ENCODE measurements at regions not wholly inside any gene's neighbourhood (a gene's known extent, or its start where the extent isn't known, plus 50 kb on each side); places are given as distances from the start of the nearest gene placed in this dataset.

DNA sequence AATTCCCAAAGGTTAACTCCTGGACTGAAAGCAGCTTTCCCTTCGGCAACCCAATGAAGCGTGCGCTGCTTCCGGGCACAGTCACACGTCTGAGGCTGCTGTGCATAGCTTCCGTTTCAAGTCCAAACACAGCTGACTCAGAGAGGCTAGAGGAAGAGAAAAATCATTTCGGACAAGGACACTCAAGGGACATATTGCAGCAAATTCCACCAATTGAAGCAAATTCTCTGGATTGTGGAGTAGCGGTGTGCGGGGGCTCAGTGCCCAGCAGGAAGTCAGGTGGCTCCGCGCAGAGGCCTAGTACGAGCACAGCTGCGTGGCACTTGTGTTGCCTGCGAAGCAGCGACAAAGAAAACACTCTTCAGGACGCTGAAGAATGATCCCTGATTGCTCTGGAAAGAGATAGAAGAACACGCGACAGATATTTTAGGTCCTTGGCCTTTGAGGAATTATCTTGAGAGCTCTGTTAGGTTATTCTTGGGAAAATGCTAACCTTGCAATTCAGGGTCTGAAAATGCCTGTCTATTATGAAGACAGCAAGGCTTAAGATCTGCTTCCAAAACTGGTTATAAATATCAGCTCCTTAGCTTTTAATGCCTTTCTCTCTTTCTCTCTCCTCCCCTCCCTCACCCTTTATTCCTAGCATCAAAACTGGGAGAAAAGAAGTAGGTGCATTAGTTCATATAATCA lies 352.6 kb upstream of the DLGAP1 start:
- 70 to 85% methylated on average over 8 to 16 of the region's 18 CpGs for WGBS, 2 donors (ENCODE audit: low coverage in 1 of 2)
- Histone ChIP-seq H3K4me1 (no peaks in the 10 kb centered on the region), H3K4me3 (no peak overlapping the region), H3K27ac (no peak overlapping the region), H3K27me3 (no peaks in the 10 kb centered on the region), H3K9me3 (peaks cover 0 to 3% (median 0%) of the 10 kb centered on the region in 3 donors), H3K36me3 (no peaks in the 10 kb centered on the region)
- TF ChIP-seq, protein P1, sequence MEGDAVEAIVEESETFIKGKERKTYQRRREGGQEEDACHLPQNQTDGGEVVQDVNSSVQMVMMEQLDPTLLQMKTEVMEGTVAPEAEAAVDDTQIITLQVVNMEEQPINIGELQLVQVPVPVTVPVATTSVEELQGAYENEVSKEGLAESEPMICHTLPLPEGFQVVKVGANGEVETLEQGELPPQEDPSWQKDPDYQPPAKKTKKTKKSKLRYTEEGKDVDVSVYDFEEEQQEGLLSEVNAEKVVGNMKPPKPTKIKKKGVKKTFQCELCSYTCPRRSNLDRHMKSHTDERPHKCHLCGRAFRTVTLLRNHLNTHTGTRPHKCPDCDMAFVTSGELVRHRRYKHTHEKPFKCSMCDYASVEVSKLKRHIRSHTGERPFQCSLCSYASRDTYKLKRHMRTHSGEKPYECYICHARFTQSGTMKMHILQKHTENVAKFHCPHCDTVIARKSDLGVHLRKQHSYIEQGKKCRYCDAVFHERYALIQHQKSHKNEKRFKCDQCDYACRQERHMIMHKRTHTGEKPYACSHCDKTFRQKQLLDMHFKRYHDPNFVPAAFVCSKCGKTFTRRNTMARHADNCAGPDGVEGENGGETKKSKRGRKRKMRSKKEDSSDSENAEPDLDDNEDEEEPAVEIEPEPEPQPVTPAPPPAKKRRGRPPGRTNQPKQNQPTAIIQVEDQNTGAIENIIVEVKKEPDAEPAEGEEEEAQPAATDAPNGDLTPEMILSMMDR (IDR thresholded peaks at IDR 0.05), result no peak
- no peak for TF ChIP-seq POLR2A (IDR thresholded peaks at IDR 0.05)
- TF ChIP-seq POLR2AphosphoS5 (IDR thresholded peaks at IDR 0.05), result no peak
- TF ChIP-seq EP300 (IDR thresholded peaks at IDR 0.05), result no peak
- ATAC-seq, result no peak

GRCh38 chr18:4806331-4806730 lies 351.2 kb upstream of the DLGAP1 start:
- 67% methylated on average over 1 of the region's 1 CpG for WGBS, 2 donors (ENCODE audit: low coverage in 1 of 2)
- no peaks in the 10 kb centered on the region for H3K4me1 ChIP-seq
- TF ChIP-seq POLR2AphosphoS5 (IDR thresholded peaks at IDR 0.05) (no peak), POLR2A (IDR thresholded peaks at IDR 0.05) (no peak), EP300 (IDR thresholded peaks at IDR 0.05) (no peak)
- TF ChIP-seq, protein P1 (IDR thresholded peaks at IDR 0.05), result no peak
- no peaks in the 10 kb centered on the region for H3K27me3 ChIP-seq
- H3K27ac ChIP-seq, result no peak overlapping the region
- no peak overlapping the region for H3K4me3 ChIP-seq
- no peaks in the 10 kb centered on the region for H3K36me3 ChIP-seq
- H3K9me3 ChIP-seq, result peaks cover 0 to 9% (median 0%) of the 10 kb centered on the region in 3 donors
- no peak for ATAC-seq

GRCh38 chr18:4802296-4802695 lies 347.2 kb upstream of the DLGAP1 start:
- ATAC-seq, result no peak
- Histone ChIP-seq H3K36me3 (no peaks in the 10 kb centered on the region), H3K27me3 (no peaks in the 10 kb centered on the region), H3K4me3 (no peak overlapping the region), H3K9me3 (peaks cover 0 to 19% (median 0%) of the 10 kb centered on the region in 3 donors), H3K4me1 (no peaks in the 10 kb centered on the region), H3K27ac (no peak overlapping the region)
- 40 to 69% methylated on average over 1 of the region's 2 CpGs for WGBS, 2 donors (ENCODE audit: low coverage in 1 of 2)
- TF ChIP-seq POLR2A (IDR thresholded peaks at IDR 0.05) (no peak), POLR2AphosphoS5 (IDR thresholded peaks at IDR 0.05) (no peak), EP300 (IDR thresholded peaks at IDR 0.05) (no peak)
- TF ChIP-seq, protein P1 (IDR thresholded peaks at IDR 0.05), result no peak

- TF ChIP-seq POLR2A (IDR thresholded peaks at IDR 0.05), result no peak
- TF ChIP-seq POLR2AphosphoS5 (IDR thresholded peaks at IDR 0.05), result no peak
- TF ChIP-seq, protein P1 (IDR thresholded peaks at IDR 0.05), result no peak
- no peak for TF ChIP-seq EP300 (IDR thresholded peaks at IDR 0.05)
- Histone ChIP-seq H3K4me3 (no peak overlapping the region), H3K4me1 (no peaks in the 10 kb centered on the region), H3K27me3 (no peaks in the 10 kb centered on the region), H3K27ac (no peak overlapping the region), H3K9me3 (peaks cover 0 to 19% (median 0%) of the 10 kb centered on the region in 3 donors), H3K36me3 (no peaks in the 10 kb centered on the region)
- ATAC-seq, result no peak
- WGBS, 2 donors (ENCODE audit: low coverage in 1 of 2), result 81 to 88% methylated on average over 2 of the region's 2 CpGs
Observed at GRCh38 chr18:4801151-4801550, 346.0 kb upstream of the DLGAP1 start.

GRCh38 chr18:4797002-4797685 lies 342.0 kb upstream of the DLGAP1 start:
- H3K9me3 ChIP-seq, result peaks cover 0 to 11% (median 0%) of the 10 kb centered on the region in 3 donors
- TF ChIP-seq POLR2A (IDR thresholded peaks at IDR 0.05) (no peak), POLR2AphosphoS5 (IDR thresholded peaks at IDR 0.05) (no peak), EP300 (IDR thresholded peaks at IDR 0.05) (no peak)
- TF ChIP-seq, protein P1 (IDR thresholded peaks at IDR 0.05), result no peak
- H3K27me3 ChIP-seq, result no peaks in the 10 kb centered on the region
- ATAC-seq, result no peak
- H3K4me3 ChIP-seq, result no peak overlapping the region
- 62% methylated on average over 3 of the region's 3 CpGs for WGBS, 2 donors (ENCODE audit: low coverage in 1 of 2)
- no peak overlapping the region for H3K27ac ChIP-seq
- H3K36me3 ChIP-seq, result no peaks in the 10 kb centered on the region
- no peaks in the 10 kb centered on the region for H3K4me1 ChIP-seq
